ENCODE measurements at regions not wholly inside any gene's neighbourhood (a gene's known extent, or its start where the extent isn't known, plus 50 kb on each side); places are given as distances from the start of the nearest gene placed in this dataset.
"Not testable (repeated sequence)": the region's sequence is repeated elsewhere in the genome, so short reads cannot be mapped to it uniquely, and the experiment has no call there.

- TF ChIP-seq CTCF (conservative IDR thresholded peaks at IDR 0.05) = peak; percentile 76
- TF ChIP-seq ZFX (IDR thresholded peaks at IDR 0.05) = not testable (repeated sequence)
These were observed 118.0 kb upstream of the ALDH3B2 start for GRCh38 chr11:67792273-67792990.

Data from C4-2B (cell line).